ENCODE measurements at regions not wholly inside any gene's neighbourhood (a gene's known extent, or its start where the extent isn't known, plus 50 kb on each side); places are given as distances from the start of the nearest gene placed in this dataset.
A peak's percentile ranks its signal among the peaks of the same experiment; 100 is the strongest.
"Not testable (repeated sequence)": the region's sequence is repeated elsewhere in the genome, so short reads cannot be mapped to it uniquely, and the experiment has no call there.

GRCh38 chr12:60182354-60182753 is 586.5 kb downstream of the SLC16A7 start:
- FAIRE-seq = no peak
- no peak for DNase-seq (ENCODE audit: insufficient read length, low spot score)

DNA sequence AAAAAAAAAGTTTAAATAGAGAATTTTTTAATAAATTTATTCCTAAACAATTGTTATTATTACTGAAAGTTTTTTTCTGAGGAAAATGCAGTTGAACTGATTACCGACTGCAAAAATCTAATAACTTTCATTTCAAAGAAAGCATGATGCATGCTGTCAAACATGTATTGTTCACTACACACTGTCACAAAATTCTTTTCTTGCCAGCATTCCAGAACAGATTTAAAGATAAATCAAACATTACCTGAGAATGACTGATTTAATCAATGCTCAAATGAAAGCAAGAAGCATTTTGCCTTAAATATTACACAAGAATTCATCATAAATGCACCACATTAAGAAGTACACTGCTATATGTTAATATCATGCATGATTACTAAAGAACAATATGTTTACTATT is 588.3 kb downstream of the SLC16A7 start:
- FAIRE-seq (no peak), DNase-seq (ENCODE audit: insufficient read length, low spot score) (no peak)

DNA sequence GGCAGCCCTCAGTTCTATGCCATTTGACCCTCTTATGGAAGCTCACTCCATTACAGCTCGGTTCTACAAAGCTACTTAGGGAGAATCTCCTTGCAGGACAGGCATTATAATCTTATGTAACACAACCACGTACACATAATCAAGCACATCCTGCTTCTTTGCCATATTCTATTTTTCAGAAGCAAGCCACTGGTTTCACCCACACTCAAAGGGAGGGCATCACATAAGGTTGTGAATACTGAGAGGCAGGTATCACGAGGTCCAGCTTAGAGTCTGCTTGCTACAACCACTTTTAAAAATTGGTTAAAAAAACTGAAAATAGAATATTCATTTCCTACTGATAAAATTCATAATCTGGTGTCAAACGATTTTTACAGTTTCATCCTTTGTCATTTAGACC is 589.2 kb downstream of the SLC16A7 start:
- FAIRE-seq = no peak

DNA sequence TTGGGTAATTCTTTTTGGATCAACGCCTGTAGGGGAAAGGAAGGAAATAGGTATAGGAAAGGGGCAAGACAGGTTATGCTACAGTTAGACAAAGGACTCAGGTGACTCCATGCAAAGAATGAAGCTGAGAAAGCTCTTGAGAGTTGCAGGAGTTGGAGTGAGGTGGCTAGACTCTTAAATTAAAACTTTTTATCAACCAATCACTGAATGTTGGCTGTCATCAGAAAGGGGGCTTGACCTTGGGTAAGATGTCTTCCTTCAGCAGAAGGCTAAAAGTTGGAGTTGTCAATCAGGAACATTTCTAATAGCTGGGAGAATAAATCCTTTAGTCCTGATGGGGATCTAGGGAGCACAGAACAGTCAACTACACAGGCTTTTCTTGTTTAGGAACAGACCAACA is 595.4 kb downstream of the SLC16A7 start:
- DNase-seq (ENCODE audit: insufficient read length, low spot score) = no peak
- no peak for FAIRE-seq

More for the DNA sequence above, 589.2 kb downstream of the SLC16A7 start:
- no peak for DNase-seq (ENCODE audit: insufficient read length, low spot score)

DNA sequence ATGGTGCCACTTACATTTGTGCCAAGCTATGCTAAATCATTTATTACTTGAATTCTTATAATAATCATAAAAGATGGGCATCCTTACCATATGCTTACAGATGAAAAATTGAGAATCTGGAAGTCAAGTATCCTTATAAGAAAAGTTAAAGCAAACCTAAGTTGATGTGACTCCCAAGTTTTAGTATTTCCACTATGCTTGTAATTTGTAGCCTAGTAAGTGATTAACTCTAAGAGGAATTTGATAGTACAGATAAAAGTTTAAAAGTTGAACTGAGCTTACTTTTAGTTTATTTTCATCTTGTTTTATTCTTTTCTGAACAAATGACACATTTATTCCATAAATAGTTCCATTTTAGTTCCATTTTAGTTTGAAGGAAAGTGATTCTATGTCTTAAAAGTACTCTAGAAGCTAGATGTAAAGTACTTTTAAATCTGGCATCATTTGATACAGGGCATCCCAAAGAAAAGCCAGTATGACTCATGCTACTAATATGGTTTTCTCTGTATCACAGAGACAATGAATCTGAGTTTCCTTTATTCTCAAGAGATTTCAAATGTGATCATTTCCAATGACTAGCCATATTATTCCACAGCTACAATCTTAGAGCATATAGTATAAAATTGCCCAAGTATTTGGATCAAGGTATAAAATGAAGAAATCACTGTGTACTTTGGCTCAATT is 596.0 kb downstream of the SLC16A7 start:
- peak; percentile 9 for DNase-seq (ENCODE audit: insufficient read length, low spot score)
- no peak for FAIRE-seq

- peak; percentile 8 for DNase-seq (ENCODE audit: insufficient read length, low spot score)
- FAIRE-seq = no peak
Observed at GRCh38 chr12:60194678-60195077, 598.8 kb downstream of the SLC16A7 start.

GRCh38 chr12:60195483-60195882 is 599.7 kb downstream of the SLC16A7 start:
- FAIRE-seq = no peak

DNA sequence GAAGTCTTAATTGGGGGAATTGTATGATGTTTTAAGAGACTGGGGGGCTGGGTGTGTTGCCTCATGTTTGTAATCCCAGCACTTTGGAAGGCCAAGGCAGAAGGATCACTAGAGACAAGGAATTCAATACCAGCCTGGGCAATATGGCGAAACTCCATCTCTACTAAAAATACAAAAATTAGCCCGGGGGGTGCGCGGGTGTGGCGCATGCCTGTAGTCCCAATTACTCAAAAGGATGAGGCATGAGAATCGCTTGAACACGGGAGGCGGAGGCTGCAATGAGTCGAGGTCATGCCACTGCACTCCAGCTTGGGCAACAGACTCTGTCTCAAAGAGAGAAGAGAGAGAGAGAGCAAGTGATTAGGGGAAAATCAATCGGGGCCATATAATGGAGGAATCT is 600.5 kb downstream of the SLC16A7 start:
- no peak for FAIRE-seq
- no peak for DNase-seq (ENCODE audit: insufficient read length, low spot score)

More at GRCh38 chr12:60195483-60195882, 599.7 kb downstream of the SLC16A7 start:
- no peak for DNase-seq (ENCODE audit: insufficient read length, low spot score)

DNA sequence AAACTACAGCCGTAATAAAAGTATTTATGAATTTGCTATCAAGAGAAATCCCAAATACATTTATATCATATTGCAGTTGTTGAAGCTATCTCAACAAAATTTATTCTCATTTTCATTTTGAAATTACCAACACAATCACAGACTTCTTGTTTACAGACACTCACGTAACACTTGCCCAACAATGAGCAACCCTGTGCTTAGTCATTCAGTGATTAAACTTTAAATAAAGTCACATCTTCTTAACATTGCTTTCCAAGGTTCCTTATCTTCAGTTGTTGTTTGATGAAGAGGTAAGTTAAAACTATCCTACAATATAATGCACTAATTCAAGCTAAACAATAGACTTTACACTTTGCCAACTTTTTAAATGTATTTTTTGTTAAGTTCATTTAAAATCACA is 601.8 kb downstream of the SLC16A7 start:
- DNase-seq (ENCODE audit: insufficient read length, low spot score) (no peak), FAIRE-seq (no peak)

- no peak for DNase-seq (ENCODE audit: insufficient read length, low spot score)
- no peak for FAIRE-seq
Observed at GRCh38 chr12:60201891-60202290, 606.1 kb downstream of the SLC16A7 start.

DNA sequence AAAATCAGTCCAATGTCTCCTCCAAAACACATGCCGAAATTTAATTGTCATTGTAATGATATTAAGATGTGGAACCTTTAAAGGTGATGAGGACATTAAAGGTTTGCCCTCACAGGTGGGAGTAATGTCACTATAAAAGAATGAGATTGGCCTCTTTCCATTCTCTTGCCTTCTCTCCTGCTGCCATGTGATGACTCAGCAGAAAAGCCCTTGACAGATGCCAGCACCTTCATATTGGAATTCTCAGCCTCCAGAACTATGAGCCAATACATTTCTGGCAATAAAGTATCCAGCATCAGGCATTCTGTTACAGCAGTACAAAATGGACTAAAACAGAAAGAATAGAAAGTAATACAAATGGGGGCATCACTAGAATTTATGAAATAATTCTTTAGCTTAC is 609.7 kb downstream of the SLC16A7 start:
- DNase-seq (ENCODE audit: insufficient read length, low spot score) (peak; percentile 18), FAIRE-seq (no peak)

DNA sequence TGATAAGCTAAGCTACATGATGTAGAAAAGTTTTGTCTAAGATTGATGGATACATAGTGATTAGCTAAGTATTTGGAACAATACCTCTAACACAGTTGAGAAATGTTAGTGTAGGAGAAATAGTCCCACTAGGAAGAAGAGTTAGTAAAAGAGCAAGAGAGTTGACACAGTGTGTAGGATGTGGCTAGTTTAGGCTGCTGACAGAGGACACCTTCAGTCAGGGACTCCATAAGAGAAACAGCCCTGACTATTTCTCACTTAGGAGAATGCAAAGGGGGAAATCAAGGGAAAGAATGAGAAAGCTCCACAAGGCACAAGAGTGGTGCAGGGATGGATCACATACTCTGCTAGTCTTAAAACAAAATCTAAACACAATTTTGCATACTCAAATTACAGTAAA is 613.7 kb downstream of the SLC16A7 start:
- DNase-seq (ENCODE audit: insufficient read length, low spot score) = no peak
- no peak for FAIRE-seq

- no peak for FAIRE-seq
- no peak for DNase-seq (ENCODE audit: insufficient read length, low spot score)
Observed at GRCh38 chr12:60209933-60210332, 614.1 kb downstream of the SLC16A7 start.

GRCh38 chr12:60210756-60211155 is 614.9 kb downstream of the SLC16A7 start:
- FAIRE-seq (no peak), DNase-seq (ENCODE audit: insufficient read length, low spot score) (no peak)

DNA sequence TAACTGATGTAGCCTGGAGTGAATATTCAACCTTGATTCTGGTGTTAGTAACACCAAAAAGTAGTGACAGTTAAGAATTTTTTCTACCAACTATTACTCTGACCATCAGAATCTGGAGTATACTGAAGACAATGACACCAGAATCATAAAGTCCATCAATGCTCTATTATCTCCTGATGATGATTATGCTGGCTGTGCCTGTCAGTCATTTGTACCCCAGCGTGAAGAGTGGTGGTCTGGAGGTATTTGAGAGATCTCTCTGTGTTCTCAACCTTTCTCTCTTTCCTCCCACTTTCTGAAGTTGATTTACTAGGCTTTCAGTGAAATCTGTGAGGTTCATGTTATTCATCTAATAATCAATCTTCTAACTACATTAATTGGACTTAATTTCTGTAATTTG is 615.4 kb downstream of the SLC16A7 start:
- DNase-seq (ENCODE audit: insufficient read length, low spot score) = no peak
- FAIRE-seq = no peak

- FAIRE-seq = no peak
- DNase-seq (ENCODE audit: insufficient read length, low spot score) = no peak
Observed at GRCh38 chr12:60212159-60213000, 616.6 kb downstream of the SLC16A7 start.

GRCh38 chr12:60213272-60213671 is 617.4 kb downstream of the SLC16A7 start:
- DNase-seq (ENCODE audit: insufficient read length, low spot score); FAIRE-seq: not testable (repeated sequence)

GRCh38 chr12:60216226-60216625 is 620.4 kb downstream of the SLC16A7 start:
- no peak for FAIRE-seq
- DNase-seq (ENCODE audit: insufficient read length, low spot score) = no peak

DNA sequence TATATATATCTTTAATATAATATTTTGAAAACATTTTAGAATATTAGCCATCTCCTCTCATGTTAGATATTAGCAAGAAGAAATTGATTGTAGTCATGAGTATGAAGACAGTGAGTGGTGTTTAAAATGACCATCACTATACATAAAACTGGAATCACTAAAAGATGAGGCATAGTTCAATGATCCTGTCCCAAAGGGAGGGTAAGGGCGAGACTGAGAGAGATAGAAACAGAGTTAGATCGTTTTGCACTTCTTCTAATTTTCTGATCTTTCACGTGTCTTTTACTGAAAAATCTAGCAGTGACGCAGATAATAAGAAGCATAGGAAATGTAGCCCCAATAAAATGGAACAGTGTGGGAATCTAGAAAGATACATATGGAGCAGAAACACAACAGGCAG is 627.4 kb downstream of the SLC16A7 start:
- DNase-seq (ENCODE audit: insufficient read length, low spot score) (no peak), FAIRE-seq (no peak)

DNA sequence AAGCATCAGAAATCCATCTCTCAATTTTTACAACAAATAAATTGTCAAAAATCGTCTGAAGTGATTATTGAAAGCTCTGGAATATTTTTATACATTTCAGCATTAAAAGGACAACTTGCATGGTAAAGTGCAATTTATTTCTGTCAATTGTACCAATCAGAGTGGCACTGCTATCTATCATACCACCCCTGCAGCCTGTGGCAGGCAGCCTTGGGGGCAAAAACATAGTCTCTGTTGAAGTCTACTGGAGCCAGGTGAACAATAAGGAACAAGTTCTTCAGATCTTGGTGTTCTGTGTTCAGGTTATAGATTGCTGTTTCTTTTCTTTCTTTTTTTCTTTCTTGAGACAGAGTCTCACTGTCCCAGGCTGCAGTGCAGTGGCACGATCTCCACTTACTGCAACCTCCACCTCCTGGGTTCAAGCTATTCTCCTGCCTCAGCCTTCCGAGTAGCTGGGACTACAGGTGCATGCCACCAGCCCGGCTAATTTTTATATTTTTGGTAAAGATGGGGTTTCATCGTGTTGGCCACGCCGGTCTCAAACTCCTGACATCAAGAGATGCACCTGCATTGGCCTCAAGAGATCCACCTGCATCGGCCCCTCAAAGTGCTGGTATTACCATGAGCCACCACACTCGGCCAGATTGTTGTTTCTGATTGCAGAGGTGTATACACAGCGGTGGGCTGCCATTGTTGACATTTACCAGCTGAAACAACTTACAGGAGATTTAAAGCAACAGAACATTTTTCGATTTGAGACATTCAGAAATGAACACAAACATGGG is 629.6 kb downstream of the SLC16A7 start:
- FAIRE-seq = no peak
- no peak for DNase-seq (ENCODE audit: insufficient read length, low spot score)

DNA sequence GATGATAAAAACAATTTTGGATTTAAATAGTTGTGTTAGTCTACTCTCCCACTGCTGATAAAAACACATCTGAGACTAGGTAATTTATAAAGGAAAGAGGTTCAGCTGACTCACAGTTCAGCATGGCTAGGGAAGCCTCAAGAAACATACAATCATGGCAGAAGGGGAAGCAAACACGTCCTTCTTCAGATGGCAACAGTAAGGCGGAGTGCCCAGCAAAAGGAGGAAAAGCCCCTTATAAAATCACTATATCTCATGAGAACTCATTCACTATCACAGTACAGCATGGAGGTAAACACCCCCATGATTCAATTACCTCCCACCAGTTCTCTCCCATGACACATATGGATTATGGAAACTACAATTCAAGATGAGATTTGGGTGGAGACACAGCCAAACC is 632.1 kb downstream of the SLC16A7 start:
- no peak for FAIRE-seq
- DNase-seq (ENCODE audit: insufficient read length, low spot score) = no peak

Measured in HTR-8/SVneo (cell line).